GM19438 (cell line): ENCODE measurements at regions not wholly inside any gene's neighbourhood (a gene's known extent, or its start where the extent isn't known, plus 50 kb on each side); places are given as distances from the start of the nearest gene placed in this dataset.
"Not testable (repeated sequence)": the region's sequence is repeated elsewhere in the genome, so short reads cannot be mapped to it uniquely, and the experiment has no call there.

ENCODE experiments used
- ATAC-seq: cut with Tn5 transposase; IDR thresholded peaks from one replicate; pipeline ENCODE4 v1.9.1; 2021; ENCODE audit warnings: low read depth; ENCODE audit not compliant: unreplicated experiment

DNA sequence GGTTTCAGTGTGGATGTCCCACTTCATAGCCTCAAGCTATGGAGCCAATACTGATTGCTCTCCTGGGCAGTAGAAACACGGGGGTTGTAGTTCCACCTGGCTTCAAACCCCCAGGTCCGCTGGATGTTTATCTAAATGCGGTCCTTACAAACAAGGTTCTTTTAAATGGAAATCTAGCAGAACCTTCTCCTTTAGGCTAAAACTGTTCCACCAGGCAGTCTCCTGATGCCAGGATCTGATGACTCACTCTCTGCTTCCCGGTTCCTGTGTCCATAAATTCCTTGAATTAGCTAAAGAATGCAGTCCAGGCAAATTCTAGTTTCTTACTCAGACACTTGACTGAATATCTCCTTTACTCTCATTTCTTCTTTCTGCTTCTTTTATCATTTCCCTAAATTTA is 108.4 kb upstream of the FAM3C start:
- no peak for ATAC-seq

DNA sequence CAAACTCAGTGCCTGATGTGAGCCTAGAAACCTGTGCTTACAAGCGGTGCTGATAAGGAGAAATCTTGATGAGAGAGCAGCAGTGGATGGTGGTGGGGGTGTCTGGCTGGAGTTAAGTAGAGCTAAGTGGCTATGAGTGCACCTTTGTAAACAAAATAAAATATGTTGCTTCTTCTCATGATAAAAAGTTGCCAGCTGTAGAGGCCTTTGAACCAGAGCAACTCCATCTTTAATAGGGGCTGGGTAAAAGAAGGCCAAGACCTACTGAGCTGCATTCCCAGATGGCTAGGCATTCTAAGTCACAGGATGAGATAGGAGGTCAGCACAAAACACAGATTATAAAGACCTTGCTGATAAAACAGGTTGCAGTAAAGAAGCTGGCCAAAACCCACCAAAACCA is 107.6 kb upstream of the FAM3C start:
- ATAC-seq, result no peak

DNA sequence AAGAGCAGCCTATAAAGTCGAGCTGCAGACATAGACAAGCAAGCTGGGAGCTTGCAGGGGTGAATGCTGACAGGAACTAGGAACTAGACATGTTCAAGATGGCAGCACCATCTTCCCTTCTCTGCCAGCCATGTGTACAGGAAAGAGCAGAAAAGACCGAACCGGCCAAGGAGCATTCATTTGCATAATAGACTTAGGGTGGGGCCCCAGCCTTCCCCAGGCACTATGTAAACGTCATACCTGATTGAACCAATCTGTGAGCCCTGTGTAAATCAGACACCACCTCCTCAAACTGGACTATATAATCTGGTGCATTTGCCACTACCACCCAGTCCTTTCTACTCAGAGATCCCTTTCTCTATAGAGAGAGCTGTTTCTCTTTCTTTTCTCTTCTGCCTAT is 106.9 kb upstream of the FAM3C start:
- no peak for ATAC-seq

DNA sequence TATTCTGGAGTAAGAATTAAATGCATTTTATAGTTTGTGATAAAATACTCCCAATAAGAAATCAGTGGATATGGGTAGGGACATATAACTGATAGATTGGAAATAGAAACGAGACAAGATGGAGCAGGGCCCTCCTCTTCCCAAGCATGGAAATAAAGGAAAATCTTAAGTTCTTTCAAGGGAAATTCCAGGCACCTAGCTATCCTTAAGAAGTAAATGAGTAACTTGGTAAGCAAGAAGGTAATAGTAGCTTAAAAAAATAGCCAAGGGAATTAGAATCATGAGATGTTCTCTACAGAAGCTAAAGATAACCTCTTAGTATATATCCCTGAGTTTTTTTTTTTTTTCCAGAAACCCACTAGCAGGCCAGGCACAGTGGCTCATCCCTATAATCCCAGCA is 105.5 kb upstream of the FAM3C start:
- ATAC-seq, result no peak

DNA sequence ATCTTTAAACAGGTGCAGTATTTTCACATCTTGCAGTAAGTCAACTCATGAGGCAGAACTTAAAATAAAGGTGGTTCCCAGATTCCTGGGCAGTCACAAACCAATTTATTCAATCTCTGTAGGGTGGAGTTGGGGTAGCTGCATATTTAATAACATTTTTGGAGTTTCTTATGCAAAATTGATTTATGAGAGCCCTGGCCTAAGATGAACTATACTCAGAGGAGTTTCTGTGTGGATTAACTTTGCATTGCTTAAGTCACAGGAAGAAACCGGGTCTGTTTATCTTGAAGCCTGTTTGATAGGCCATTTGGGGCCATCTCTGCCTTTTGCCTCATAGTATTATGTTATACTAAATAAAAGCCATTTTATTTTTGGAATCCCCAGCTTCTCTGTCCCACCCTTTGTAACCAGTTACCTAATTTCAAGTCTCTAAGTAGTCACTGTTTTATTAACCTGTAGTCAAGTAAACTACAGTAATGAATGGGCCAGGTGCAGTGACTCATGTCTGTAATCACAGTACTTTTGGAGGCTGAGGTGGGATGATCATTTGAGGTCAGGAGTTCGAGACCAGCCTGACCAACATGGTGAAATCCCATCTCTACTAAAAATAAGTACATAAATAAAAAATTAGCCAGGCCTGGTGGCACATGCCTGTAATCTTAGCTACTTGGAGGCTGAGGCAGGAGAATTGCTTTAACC is 104.4 kb upstream of the FAM3C start:
- no peak for ATAC-seq

DNA sequence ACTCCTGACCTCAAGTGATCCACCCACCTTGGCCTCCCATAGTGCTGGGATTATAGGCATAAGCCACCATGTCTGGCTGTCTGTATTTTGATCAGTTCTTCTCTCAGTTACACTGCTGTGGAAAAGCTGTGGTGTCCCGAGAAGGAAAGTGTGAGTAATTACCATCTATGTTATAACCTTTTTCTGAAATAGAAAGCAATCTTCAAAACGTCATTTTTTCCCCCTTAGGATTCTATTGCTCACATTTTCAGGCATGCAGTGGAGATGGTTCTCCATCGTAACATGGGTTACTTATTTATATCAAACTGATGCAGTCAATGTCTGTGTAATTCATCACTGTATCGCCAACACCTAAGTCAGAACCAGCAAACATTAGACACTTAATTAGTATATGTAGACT is 103.5 kb upstream of the FAM3C start:
- no peak for ATAC-seq

DNA sequence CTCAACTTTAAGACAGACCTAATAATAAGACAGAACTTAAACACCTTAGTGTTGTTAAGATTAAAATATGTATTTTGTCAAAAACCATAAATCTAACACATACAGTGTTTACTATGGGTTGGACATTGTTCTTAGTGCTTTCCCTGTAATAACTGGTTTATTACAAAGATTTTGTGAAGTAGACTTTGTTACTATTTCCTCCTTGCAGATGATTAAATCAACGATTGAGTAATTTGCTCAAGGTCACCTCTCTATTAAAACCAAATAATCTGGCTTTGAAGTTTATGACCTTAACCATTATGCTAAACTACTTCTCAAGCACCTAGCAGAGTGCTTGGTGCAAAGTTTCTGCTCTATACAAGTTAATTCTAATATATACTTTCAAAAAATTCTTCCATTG is 102.7 kb upstream of the FAM3C start:
- ATAC-seq, result no peak

DNA sequence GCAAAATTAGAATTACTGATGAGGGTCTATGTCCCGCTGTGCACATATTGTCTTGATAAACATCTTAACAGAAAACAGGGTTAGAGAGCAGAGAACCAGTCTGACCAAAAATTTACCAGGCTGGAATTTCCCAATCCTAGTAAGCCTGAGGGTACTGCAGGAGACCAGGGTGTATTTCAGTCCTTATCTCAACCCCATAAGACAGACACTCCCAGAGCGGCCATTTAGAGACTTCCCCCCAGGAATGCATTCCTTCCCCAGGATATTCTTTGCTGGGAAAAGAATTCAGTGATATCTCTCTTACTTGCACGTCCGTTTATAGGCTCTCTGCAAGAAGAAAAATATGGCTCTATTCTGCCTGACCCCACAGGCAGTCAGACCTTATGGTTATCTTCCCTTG is 101.4 kb upstream of the FAM3C start:
- not testable (repeated sequence) for ATAC-seq

DNA sequence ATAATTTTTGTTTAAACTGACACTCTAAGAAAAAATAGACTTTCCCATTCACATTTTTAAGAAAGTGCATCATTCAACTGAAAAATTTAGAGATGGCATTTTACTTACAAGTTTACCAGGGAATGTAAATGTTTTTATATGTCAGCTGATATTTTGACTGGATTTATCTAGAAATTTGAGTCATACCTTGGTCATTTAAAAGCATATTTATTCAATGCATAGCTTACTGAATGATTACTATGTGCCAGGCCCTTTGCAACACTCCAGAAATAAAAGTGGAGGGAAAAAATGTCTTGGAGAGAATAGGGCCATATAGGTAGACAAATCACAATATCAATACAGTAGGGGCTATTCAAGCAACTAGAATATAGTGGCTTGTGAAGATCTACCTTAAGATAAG is 98.4 kb upstream of the FAM3C start:
- no peak for ATAC-seq

DNA sequence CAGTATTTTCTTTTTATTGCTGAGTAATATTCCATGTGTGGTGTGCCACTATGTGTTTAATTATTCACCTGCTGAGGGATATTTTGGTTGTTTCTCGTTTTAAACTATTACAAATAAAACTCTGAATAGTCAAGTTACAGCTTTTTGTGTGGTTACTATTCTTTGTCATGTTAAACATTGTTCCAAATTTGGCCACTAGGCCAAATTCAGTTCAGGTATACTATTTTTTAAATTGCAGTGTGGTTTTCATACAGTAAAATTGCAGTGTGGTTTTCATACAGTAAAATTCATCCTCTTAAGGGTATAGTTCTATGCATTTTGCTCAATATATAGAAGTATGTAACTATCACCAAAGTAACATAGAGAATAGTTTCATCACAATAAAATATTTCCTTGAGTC is 97.4 kb upstream of the FAM3C start:
- no peak for ATAC-seq

DNA sequence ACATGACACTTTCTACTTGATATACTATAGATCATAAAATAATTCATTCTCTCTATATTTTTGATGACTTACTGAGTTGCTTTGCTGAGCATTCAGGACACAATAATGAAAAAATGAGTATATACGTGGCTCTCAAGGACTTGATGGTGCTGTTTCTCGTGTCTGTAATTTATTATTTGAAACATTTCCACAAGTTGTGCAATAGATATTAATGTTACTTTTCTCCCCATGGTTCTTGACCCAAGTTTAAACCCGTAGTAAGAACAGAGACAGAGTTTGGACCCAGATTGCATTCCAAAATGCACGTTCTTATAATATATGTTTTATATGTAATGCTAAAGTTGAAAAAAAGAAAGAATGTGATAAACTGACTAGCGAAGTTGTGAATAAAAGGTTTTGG is 94.2 kb upstream of the FAM3C start:
- ATAC-seq, result no peak

DNA sequence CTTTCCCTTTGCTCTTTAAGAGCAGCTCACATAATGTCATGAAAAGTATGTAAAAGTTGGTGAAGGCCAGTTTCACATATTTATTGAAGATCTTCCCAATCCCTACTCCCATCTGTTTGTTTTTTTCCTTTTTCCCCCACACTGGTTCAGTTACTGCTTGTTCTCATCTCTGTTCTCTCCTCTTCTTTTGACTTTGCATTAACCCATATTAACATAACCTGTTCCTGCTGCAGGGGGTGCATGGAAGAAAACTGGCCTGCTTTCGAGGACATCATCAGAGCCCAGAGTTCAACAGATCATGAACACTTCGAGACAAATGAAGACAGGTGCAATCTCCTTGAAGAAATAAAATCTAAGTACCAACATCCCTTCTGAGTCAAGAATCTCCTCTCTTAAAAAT is 93.3 kb upstream of the FAM3C start:
- ATAC-seq, result no peak

DNA sequence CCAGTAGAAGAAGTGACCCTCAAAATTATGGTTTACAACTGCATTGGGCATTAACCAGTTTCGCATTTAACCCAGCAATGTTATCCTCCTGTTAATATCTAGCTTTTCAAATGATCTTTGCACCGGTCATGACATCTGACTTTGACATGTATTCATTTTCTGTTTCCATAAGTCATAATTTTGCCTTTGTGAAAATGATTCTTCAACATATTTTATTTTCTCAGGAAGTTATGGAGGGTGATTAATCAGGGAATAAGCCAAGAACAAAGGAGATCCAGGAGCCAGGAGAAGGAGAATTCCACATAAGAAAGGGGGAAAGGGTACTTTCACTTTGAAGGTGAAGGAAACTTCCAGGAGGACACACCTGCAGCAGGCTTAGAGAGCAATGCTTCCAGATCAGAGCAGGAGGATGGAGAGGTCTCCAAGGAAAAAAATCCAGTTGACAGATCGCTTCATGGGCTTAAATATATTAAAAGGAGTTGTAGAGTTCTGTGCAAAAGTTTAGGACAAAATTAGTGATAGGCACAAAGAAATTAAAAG is 92.1 kb upstream of the FAM3C start:
- ATAC-seq, result no peak

DNA sequence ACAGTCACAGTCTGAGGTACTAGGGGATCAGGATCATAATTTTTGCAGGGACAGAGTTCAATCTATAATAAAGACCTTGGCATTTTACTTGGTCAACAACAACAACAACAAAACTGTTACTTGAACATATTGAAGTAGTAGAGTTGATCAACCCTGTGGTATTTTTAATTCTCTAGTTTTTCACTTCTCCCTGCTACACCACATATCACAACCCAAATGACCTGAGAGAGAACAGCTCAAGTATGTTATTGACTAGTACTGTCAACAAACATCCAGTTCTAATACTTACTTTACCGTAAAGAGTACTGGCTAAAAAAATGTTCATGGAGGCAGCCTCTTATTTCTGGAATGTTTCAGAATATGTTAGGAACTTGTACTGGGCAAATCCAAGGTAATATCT is 90.5 kb upstream of the FAM3C start:
- no peak for ATAC-seq

DNA sequence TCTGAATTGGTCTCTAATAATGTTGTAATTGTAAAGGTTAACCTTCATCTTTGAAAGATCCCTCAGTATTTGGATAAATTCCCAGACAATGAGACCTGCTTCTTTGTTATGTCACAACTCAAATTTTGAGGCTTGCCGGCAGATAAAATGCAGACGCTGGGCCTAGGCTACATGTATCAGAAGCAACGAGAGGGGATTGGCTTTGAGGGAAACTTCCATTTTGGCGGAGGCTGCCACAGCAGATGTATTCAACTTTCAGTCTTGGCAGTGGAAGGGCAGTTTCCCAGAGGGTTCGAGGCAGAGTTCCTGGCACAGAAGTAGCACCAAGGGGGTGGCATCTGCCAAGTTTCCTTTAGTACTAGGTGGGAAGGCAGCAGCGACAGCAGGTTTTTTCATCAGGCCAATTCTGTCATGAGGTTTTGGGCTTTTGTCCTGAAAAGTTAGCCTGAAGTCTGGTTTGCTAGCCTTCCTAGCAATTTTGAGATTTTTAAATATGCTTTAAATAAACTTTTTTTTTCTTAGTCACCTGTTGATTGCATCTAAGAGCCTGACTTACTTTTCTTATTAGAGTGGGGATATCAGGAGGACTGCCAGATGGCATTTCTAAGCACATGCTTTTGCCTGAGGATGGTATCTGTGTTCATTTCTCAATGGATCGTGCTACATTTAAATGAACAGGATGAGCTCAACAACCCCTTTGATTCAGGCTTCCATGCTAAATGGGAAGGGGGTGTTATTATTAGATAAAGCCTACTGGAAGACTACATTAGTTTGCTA is 89.5 kb upstream of the FAM3C start:
- no peak for ATAC-seq

DNA sequence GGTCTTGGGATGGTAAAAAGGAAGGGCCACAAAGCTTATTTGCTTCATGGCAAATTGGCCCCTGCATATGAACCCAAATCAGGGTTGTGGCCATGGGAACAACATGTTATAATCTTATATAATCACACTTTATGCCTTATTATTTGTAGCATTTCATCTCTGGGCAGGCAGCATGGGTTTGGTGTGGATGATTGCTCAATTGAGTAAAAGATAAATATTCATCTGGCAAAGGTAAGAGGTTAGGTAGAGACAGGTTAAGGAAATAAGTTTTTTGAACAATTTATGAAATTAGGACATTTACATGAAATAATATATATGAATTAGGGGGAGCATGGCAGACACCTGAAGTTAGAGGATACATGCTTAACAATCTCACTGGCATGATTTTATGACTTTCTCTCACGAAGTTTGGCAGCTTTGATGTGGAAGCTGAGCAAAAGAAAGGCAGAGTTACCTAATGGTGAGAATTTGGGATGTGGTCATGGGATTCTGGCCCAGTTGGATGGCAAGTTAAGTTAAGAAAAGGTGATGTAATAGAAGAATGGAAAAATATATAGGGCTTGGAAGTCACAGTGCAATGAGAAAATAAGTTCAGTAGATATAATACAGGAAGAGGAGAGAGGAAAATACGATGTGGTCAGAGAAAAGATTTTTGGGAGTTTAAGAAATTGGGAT is 88.1 kb upstream of the FAM3C start:
- ATAC-seq, result no peak

DNA sequence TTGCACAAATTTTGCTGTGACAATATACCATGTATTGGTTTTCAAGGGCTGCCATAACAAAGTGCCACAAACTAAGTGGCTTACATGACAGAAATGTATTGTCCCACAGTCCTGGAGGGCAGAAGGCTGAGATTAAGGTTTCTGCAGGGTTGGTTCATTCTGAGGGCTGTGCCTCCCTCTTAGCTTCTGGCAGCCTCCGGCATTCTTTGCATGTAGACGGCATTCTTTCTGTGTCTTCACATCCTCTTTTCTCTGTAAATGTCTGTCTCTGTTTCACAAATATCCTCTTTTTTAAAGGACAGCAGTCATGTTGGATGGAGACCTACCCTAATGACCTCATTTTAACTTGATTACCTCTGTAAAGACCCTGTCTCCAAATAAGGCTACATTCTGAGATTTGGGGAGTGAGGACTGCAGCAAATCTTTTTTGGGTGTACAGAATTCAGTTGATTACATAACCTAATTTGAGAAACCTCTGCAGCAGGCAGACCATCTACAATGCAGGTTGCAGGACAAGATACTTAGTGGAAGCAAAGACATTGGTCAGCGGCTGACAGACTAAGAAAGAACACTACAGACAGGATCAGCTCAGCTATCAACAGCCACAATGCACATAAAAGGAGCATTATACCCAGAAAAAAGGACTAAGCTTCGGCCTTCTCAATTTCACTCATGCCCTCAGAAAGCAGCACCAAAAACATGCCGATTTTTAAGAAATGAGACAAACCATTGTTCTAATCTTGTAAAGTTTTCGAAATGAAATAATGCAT is 84.6 kb upstream of the FAM3C start:
- ATAC-seq, result no peak

DNA sequence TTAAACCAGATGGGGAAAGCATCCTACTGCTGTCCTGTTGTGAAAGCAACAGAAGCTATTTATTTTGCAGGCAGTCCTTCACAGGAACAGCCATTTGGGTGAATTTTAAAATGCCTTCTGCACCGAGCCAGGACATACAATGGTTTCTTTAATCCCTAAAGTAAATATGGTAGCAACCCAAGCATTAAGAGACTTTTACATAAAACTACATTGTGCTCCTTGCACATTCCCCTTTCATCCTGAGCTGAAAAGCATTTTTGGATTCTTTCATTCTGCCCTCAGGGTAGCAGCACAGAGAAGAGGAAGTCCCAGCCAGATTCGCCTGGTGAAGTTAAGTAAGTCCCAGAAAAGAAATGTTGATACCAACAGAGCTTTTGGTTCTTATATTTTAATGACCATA is 84.0 kb upstream of the FAM3C start:
- no peak for ATAC-seq

DNA sequence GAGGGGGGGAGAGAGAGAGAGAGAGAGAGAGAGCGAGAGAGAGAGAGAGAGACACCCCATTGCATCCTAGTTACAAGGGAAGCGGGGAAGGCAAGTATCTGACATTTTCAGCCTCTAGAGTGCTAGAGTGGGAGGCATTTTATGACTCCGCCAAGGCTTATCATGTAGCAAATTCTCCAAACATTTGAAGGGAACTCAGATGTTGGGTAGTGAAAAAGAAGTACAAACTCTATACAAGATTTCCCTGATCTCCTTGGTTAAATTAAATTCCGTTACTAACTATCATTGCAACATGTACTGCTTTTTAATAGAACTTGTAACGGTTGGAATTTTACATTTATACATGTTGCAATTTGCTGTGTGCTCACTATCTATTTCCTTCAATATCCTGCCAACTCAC is 83.4 kb upstream of the FAM3C start:
- no peak for ATAC-seq

DNA sequence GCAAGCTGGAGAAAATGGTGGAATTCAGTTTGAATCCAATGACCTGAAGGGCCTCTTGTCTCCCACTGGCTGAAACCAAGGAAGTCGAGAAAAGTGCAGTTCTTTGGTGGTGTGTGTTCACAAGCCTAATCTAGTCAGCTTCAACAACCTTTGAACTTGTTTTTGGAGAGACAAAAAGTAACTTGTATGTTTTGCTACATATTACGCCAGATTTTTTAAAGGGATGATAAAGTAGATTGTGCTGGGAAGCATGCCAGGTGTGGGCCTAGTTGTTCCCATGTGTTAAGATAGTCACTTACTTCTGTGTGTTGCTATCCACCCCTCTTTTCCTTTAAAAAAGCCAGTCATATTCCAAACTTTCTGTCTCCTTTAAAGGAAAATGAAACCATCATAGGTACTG is 79.7 kb upstream of the FAM3C start:
- no peak for ATAC-seq

DNA sequence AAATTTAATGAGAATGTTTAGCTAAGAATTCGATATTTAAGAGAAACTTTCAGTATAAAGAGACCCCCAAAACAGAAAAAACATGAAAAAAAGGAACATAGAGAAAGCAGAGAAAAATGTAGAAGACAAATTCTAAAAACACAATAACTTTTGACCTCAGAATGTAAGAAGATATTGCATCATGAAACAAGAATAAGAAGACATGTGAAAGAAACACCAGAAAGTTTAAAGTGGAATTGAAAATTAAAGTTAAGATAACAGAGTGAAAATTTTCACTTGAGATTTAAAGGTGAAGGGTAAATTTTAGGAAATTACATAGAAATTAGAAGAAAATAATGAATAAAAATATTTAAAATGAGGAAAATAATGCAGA is 78.2 kb upstream of the FAM3C start:
- no peak for ATAC-seq
